GM18499 (cell line): ENCODE measurements at regions not wholly inside any gene's neighbourhood (a gene's known extent, or its start where the extent isn't known, plus 50 kb on each side); places are given as distances from the start of the nearest gene placed in this dataset.

Experiments
- ATAC-seq: cut with Tn5 transposase; IDR thresholded peaks from one replicate; pipeline ENCODE4 v1.9.1; 2021; ENCODE audit warnings: moderate number of reproducible peaks; ENCODE audit not compliant: insufficient read depth, unreplicated experiment

GRCh38 chr5:19319252-19319651 is 668.7 kb downstream of the CDH18 start:
- ATAC-seq, result no peak

DNA sequence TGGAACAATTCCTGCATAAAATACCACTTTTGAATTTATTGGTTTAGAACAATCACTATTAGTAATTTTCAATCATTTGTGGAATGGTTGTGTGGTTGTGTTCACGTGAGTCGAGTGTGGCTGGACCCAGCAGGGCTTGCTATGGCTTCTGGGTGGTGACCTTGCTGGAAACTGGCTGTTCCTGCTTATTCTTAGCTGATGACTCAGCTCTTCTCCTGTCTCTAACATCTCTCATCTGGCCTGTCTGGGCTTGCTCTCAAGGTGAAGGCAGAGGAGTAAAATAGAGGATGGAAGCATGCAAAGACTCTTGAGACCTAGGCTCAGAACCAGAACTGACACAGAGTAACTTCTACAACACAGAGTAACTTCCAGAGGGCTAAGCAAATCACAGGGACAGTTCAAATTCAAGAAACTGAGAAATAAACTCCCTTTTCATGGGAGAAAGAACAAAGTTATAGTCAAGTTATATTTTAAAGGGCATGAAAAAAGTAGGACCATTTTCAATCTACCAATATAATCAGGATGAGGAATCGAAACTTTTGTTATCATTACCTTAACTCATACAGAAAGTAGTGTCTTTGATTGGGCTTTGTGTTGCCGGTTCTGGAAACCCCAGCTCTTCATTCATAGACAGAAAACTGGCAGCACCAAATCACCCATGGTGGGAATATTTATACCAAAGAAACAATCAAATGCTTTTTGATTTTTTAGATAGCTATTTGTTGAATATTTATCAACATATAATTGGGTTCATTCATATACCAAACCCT is 665.1 kb downstream of the CDH18 start:
- ATAC-seq, result no peak

DNA sequence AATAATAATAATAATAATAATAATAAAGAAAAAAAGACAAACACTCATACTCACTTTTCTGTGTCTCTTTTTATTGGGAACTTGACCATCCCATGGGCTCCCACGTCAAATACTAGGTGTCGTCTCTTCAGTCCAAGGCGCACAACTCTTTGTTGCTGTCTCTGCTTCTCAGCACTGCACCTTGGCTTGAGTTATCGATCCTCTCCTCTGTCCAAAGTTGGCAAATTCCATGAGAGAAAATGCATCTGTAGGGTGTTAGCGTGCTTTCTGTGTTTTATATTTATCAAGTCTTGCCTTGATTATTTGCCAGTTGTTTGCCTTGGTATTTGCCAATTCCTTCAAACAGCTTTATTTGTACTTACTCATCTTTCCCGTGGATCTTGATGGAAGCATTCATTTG is 653.7 kb downstream of the CDH18 start:
- ATAC-seq, result no peak

DNA sequence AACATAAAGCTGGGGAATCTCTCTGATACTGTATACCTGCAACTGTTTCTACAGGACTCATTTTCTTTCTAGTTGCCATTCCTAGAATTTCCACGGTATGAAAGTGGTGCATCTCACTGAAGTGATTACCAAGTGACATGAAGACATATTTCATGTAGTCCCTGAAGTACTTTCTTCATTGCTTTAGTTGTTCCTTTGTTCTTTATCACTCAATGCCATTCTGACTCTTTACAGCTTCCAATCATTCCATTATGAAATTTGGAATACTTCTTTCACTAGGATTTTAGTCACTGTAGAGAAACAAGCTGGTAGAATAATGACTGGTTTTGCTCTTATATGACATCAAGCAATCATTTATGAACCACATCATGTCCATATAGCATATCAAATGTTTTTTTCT is 645.1 kb downstream of the CDH18 start:
- no peak for ATAC-seq

DNA sequence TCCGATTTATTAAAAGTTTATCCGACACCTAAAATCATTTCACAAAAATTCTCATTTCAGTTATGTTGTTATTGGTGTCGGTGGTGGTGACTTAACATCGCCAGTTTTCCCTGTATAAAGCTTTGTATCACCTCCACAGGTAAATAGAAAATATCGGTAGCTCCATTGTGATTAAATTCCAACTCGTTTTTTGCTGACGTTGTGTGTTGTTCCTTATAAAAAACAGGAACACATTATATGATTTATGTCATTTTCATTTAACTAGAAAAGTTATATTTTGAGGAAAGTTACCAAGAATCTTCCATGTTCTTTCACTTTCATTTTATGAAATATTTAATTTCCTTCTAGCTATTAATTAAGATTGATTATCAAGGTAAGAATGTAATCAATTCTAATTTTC is 635.9 kb downstream of the CDH18 start:
- ATAC-seq, result no peak

DNA sequence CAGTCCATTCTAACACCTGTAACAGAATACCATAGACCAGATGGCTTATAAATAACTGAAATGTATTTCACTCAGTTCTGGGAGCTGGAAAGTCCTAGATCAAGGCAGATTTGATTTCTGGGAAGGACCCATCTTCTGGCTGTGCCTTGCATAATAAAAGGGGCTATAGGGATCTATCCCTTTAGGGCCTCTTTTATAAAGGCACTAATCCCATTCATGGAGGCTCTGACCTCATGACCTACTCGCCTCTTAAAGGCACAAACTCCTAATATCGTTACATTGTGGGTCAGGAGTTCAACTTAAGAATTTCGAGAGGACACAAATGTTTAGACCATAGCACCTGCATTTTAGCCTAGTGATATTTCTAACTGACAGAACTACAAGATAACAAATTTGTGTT is 619.0 kb downstream of the CDH18 start:
- ATAC-seq, result no peak

GRCh38 chr5:19369561-19369960 is 618.4 kb downstream of the CDH18 start:
- ATAC-seq, result no peak

GRCh38 chr5:19370655-19371386 is 617.2 kb downstream of the CDH18 start:
- no peak for ATAC-seq

- no peak for ATAC-seq
These were observed 599.6 kb downstream of the CDH18 start for GRCh38 chr5:19388391-19388790.

- no peak for ATAC-seq
These were observed 587.0 kb downstream of the CDH18 start for GRCh38 chr5:19401032-19401431.

DNA sequence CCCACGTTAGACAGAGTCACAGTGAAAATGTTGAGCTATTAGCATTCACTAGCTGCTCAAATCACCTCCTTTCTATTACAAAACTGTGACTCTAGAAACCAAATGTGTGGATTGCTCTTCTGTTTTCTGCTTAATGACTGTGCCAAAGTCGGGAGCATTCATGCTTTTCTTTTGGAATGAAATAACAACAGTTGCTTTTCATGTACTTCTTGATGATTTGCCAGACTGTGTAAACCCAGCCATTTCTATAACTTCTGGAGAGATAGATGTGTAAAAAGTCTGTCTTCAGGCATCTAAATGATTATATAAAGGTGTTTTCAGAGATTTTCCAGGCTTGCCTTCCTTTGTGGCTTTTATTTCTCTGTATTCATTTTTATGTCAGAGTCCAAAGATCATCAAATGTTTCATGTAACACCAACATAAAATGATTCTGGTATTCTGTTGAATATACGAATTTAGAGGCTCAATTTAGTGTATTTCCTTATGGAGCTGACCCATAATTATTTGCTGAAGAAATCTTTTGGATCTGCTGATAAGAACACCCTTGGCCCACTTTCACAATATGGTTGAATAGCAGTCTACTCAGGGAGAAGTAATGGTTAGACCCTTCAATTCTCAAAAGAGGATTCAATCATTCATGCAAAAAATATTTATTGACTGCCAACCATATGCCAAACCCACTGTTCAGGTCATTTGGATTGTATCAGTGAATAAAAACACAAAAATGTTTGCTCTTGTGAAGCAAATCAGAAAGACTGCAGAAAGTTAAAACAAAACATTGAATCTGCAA is 581.2 kb downstream of the CDH18 start:
- ATAC-seq, result no peak

DNA sequence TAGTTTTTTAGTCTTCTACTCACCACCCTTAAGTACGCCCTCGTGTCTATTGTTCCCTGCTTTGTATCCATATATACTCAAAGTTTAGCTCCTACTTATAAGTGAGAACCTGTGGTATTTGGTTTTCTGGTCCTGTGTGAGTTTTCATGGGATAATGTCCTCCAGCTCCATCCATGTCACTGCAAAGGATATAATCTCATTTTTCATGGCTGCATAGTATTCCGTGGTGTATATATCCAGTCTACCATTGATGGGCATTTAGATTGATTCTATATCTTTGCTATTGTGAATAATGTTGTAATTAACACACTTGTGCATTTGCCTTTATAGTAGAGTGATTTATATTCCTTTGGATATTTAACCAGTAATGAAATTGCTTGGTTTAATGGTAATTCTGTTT is 579.9 kb downstream of the CDH18 start:
- no peak for ATAC-seq

- no peak for ATAC-seq
These were observed 576.1 kb downstream of the CDH18 start for GRCh38 chr5:19411936-19412335.
